ENCODE measurements at regions not wholly inside any gene's neighbourhood (a gene's known extent, or its start where the extent isn't known, plus 50 kb on each side); places are given as distances from the start of the nearest gene placed in this dataset.

GRCh38 chr6:6783721-6784120 is 195.2 kb downstream of the LY86 start:
- no peak for DNase-seq

GRCh38 chr6:6784514-6785162 is 196.1 kb downstream of the LY86 start:
- no peak for DNase-seq

GRCh38 chr6:6785163-6785521 is 196.6 kb downstream of the LY86 start:
- no peak for DNase-seq

GRCh38 chr6:6788394-6789032 is 200.0 kb downstream of the LY86 start:
- no peak for DNase-seq

GRCh38 chr6:6790393-6790792 is 201.9 kb downstream of the LY86 start:
- no peak for DNase-seq

- DNase-seq, result no peak
Observed at GRCh38 chr6:6790891-6791290, 202.4 kb downstream of the LY86 start.

- no peak for DNase-seq
Observed at GRCh38 chr6:6793388-6794250, 205.1 kb downstream of the LY86 start.

- no peak for DNase-seq
Observed at GRCh38 chr6:6795393-6795792, 206.9 kb downstream of the LY86 start.

- DNase-seq, result no peak
Observed at GRCh38 chr6:6796818-6797217, 208.3 kb downstream of the LY86 start.

- DNase-seq, result no peak
Observed at GRCh38 chr6:6798448-6798860, 209.9 kb downstream of the LY86 start.

- DNase-seq, result no peak
Observed at GRCh38 chr6:6801005-6801335, 212.4 kb downstream of the LY86 start.

GRCh38 chr6:6801635-6802218 is 213.2 kb downstream of the LY86 start:
- DNase-seq, result no peak

- no peak for DNase-seq
Observed at GRCh38 chr6:6803180-6803977, 214.9 kb downstream of the LY86 start.

- DNase-seq, result no peak
Observed at GRCh38 chr6:6804843-6805615, 216.5 kb downstream of the LY86 start.

- no peak for DNase-seq
Observed at GRCh38 chr6:6806844-6807518, 218.5 kb downstream of the LY86 start.

- no peak for DNase-seq
Observed at GRCh38 chr6:6808343-6808742, 219.8 kb downstream of the LY86 start.

- no peak for DNase-seq
Observed at GRCh38 chr6:6808915-6809314, 220.4 kb downstream of the LY86 start.

GRCh38 chr6:6810727-6811126 is 222.2 kb downstream of the LY86 start:
- DNase-seq, result no peak

- DNase-seq, result no peak
Observed at GRCh38 chr6:6811128-6812009, 222.8 kb downstream of the LY86 start.

- DNase-seq, result no peak
Observed at GRCh38 chr6:6812427-6812826, 223.9 kb downstream of the LY86 start.
